ENCODE measurements at regions not wholly inside any gene's neighbourhood (a gene's known extent, or its start where the extent isn't known, plus 50 kb on each side); places are given as distances from the start of the nearest gene placed in this dataset.

DNA sequence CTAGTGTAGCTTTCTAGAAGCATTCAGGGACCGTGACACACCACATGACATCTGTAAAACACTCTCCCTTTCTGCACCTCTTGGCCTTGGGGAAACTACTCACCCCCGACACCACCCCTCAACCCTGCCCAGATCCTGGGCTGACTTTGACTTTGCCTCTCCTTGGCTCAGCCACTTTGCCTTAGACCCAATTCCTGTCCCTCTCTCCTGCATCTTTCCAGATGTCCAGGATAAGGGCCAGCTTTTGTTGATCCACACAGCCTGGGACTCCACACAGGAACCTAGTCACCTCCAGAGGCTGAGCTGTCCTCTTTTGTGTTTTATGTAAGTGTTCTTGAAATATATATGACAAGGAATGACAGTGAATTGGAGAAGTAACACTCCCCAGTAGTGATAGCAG lies 153.7 kb upstream of the PLXNC1 start:
- RAD21 ChIA-PET (ENCODE audit: unreplicated experiment), result no interaction called here

GRCh38 chr12:93996321-93996720 lies 152.1 kb upstream of the PLXNC1 start:
- Histone ChIP-seq H4K20me1 (ENCODE audit: control insufficient read depth, insufficient read depth) (no peaks in the 10 kb centered on the region), H3K4me3 (no peak overlapping the region), H3K27me3 (replicated peaks in 1 of 2; ENCODE audit: control insufficient read depth in 2 of 2, insufficient read depth in 2 of 2, low read length in 1 of 2) (no peaks in the 10 kb centered on the region), H3K9ac (ENCODE audit: control insufficient read depth, insufficient read depth, low read length) (no peak overlapping the region), H2AFZ (ENCODE audit: control insufficient read depth, low read depth, low read length) (no peak overlapping the region), H3K4me1 (ENCODE audit: control insufficient read depth, insufficient read depth, low read length) (no peaks in the 10 kb centered on the region), H3K79me2 (ENCODE audit: control insufficient read depth, insufficient read depth, low read length) (no peaks in the 10 kb centered on the region), H3K4me2 (ENCODE audit: control insufficient read depth, insufficient read depth) (no peak overlapping the region), H3K9me3 (replicated peaks; ENCODE audit: control insufficient read depth, insufficient read depth, low read length) (no peaks in the 10 kb centered on the region), H3K36me3 (ENCODE audit: control insufficient read depth in 2 of 2, insufficient read depth in 2 of 2, low read length in 1 of 2) (no peaks in the 10 kb centered on the region), H3K27ac (ENCODE audit: control insufficient read depth, insufficient read depth) (no peak overlapping the region)
- RAD21 ChIA-PET (ENCODE audit: unreplicated experiment), result interaction anchor here (0.7 kb wide), 1 partner anchor 18 kb away, joined by 5 read pairs; no protein-coding TSS in a partner anchor
- SMC1A ChIA-PET (ENCODE audit: uncharacterized antibody, unreplicated experiment), result interaction anchor here (0.7 kb wide), 1 partner anchor 98 kb away, joined by 3 read pairs; no protein-coding TSS in a partner anchor
- CTCF ChIA-PET, result interaction anchor here (1.1 kb wide), 1 partner anchor 13 kb away, joined by 4 read pairs; no protein-coding TSS in a partner anchor
- intact Hi-C loops (cut with micrococcal nuclease; ENCODE audit: unreplicated experiment), result no loop called here
- no TSS peak for BruUV-seq (replicated peaks)
- DNase-seq (ENCODE audit: low read depth, low spot score) (no peak), ATAC-seq (no peak), FAIRE-seq (no peak)
- POLR2A ChIA-PET, result no interaction called here
- WGBS (ENCODE audit: insufficient coverage, insufficient replicate concordance, low lambda C conversion rate, missing lambda C conversion rate), result 0% methylated on average over 1 of the region's 1 CpG
- in situ Hi-C loops (cut with MboI), result no loop called here
- no peak for TF ChIP-seq WRNIP1 (IDR thresholded peaks at IDR 0.05; ENCODE audit: borderline replicate concordance, low read depth, low read length)
- TF ChIP-seq NKRF (conservative IDR thresholded peaks at IDR 0.05), result no peak
- TF ChIP-seq RB1 (IDR thresholded peaks at IDR 0.05; ENCODE audit: borderline replicate concordance), result no peak
- no peak for TF ChIP-seq ESRRA (IDR thresholded peaks at IDR 0.05; ENCODE audit: low read length)
- no peak for TF ChIP-seq ZNF274 (IDR thresholded peaks at IDR 0.05; ENCODE audit: insufficient read depth, insufficient read length)
- TF ChIP-seq NR2C2 (IDR thresholded peaks at IDR 0.05; ENCODE audit: borderline replicate concordance, control insufficient read depth, insufficient read length, low read depth), result no peak
- TF ChIP-seq, protein P1, sequence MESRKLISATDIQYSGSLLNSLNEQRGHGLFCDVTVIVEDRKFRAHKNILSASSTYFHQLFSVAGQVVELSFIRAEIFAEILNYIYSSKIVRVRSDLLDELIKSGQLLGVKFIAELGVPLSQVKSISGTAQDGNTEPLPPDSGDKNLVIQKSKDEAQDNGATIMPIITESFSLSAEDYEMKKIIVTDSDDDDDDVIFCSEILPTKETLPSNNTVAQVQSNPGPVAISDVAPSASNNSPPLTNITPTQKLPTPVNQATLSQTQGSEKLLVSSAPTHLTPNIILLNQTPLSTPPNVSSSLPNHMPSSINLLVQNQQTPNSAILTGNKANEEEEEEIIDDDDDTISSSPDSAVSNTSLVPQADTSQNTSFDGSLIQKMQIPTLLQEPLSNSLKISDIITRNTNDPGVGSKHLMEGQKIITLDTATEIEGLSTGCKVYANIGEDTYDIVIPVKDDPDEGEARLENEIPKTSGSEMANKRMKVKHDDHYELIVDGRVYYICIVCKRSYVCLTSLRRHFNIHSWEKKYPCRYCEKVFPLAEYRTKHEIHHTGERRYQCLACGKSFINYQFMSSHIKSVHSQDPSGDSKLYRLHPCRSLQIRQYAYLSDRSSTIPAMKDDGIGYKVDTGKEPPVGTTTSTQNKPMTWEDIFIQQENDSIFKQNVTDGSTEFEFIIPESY (IDR thresholded peaks at IDR 0.05), result no peak
- TF ChIP-seq MEF2B (IDR thresholded peaks at IDR 0.05; ENCODE audit: partially characterized antibody, poor library complexity, severe bottlenecking), result no peak

More for the DNA sequence above, 153.7 kb upstream of the PLXNC1 start:
- Histone ChIP-seq H3K9ac (ENCODE audit: control insufficient read depth, insufficient read depth, low read length) (no peak overlapping the region), H3K9me3 (replicated peaks; ENCODE audit: control insufficient read depth, insufficient read depth, low read length) (no peaks in the 10 kb centered on the region), H2AFZ (ENCODE audit: control insufficient read depth, low read depth, low read length) (no peak overlapping the region), H3K4me3 (no peak overlapping the region), H3K27ac (ENCODE audit: control insufficient read depth, insufficient read depth) (no peak overlapping the region), H4K20me1 (ENCODE audit: control insufficient read depth, insufficient read depth) (no peaks in the 10 kb centered on the region), H3K79me2 (ENCODE audit: control insufficient read depth, insufficient read depth, low read length) (no peaks in the 10 kb centered on the region), H3K36me3 (ENCODE audit: control insufficient read depth in 2 of 2, insufficient read depth in 2 of 2, low read length in 1 of 2) (no peaks in the 10 kb centered on the region), H3K27me3 (replicated peaks in 1 of 2; ENCODE audit: control insufficient read depth in 2 of 2, insufficient read depth in 2 of 2, low read length in 1 of 2) (no peaks in the 10 kb centered on the region), H3K4me2 (ENCODE audit: control insufficient read depth, insufficient read depth) (no peak overlapping the region), H3K4me1 (ENCODE audit: control insufficient read depth, insufficient read depth, low read length) (no peaks in the 10 kb centered on the region)
- no peak for TF ChIP-seq CREB1 (IDR thresholded peaks at IDR 0.05; ENCODE audit: low read depth)
- no peak for TF ChIP-seq ATF2 (IDR thresholded peaks at IDR 0.05; ENCODE audit: low read length)
- TF ChIP-seq MEF2B (IDR thresholded peaks at IDR 0.05; ENCODE audit: partially characterized antibody, poor library complexity, severe bottlenecking), result no peak
- TF ChIP-seq STAT3 (IDR thresholded peaks at IDR 0.05; ENCODE audit: low read depth, low read length), result no peak
- TF ChIP-seq EED (IDR thresholded peaks at IDR 0.05; ENCODE audit: low read depth), result no peak
- no peak for ATAC-seq
- SMC1A ChIA-PET (ENCODE audit: uncharacterized antibody, unreplicated experiment), result interaction anchor here (1.3 kb wide), 1 partner anchor 425 kb away, joined by 3 read pairs; no protein-coding TSS in a partner anchor
- POLR2A ChIA-PET, result no interaction called here
- FAIRE-seq, result no peak
- DNase-seq (ENCODE audit: low read depth, low spot score), result no peak
- in situ Hi-C loops (cut with MboI), result no loop called here
- intact Hi-C loops (cut with micrococcal nuclease; ENCODE audit: unreplicated experiment), result no loop called here
- CTCF ChIA-PET, result interaction anchor here (1.4 kb wide), 1 partner anchor 137 kb away, joined by 3 read pairs; no protein-coding TSS in a partner anchor
- BruUV-seq (replicated peaks), result no TSS peak
- WGBS (ENCODE audit: insufficient coverage, insufficient replicate concordance, low lambda C conversion rate, missing lambda C conversion rate), result 25% methylated on average over 2 of the region's 2 CpGs
